ENCODE measurements at regions not wholly inside any gene's neighbourhood (a gene's known extent, or its start where the extent isn't known, plus 50 kb on each side); places are given as distances from the start of the nearest gene placed in this dataset.

GRCh38 chr2:211027976-211028375, 471.6 kb downstream of the CPS1 start:
- TF ChIP-seq POLR2A (IDR thresholded peaks at IDR 0.05; ENCODE audit: low read length) (no peak), GATA1 (IDR thresholded peaks at IDR 0.05; ENCODE audit: low read depth, low read length) (no peak)
